Type B pancreatic cell (in vitro differentiated cells): ENCODE measurements at regions not wholly inside any gene's neighbourhood (a gene's known extent, or its start where the extent isn't known, plus 50 kb on each side); places are given as distances from the start of the nearest gene placed in this dataset.

Experiments
- DNase-seq: peaks from one replicate; pipeline ENCODE4 v3.0.0; 2021; ENCODE audit warnings: mixed read lengths; ENCODE audit not compliant: unreplicated experiment; ENCODE audit errors: extremely low spot score
- H3K27ac Mint-ChIP-seq: 2 replicates; pipeline ENCODE4 v1.8.0; 2021; ENCODE audit warnings: mild to moderate bottlenecking, mixed read lengths
- H3K27me3 Mint-ChIP-seq: 2 replicates; pipeline ENCODE4 v1.8.0; 2021; ENCODE audit warnings: mixed read lengths
- H3K36me3 Mint-ChIP-seq: 2 replicates; pipeline ENCODE4 v1.8.0; 2021; ENCODE audit warnings: mixed read lengths
- H3K4me1 Mint-ChIP-seq: one replicate; pipeline ENCODE4 v1.8.0; 2021; ENCODE audit warnings: mixed read lengths; ENCODE audit not compliant: unreplicated experiment
- H3K4me3 Mint-ChIP-seq: 2 replicates; pipeline ENCODE4 v1.8.0; 2021; ENCODE audit warnings: mild to moderate bottlenecking, mixed read lengths
- H3K9me3 Mint-ChIP-seq: 2 replicates; pipeline ENCODE4 v1.8.0; 2021; ENCODE audit warnings: mixed read lengths
- CTCF ChIP-seq: fragments of 200-600 bp; sonication (generic); conservative IDR thresholded peaks from 2 replicates; pipeline ENCODE4 v1.5.0; 2021; ENCODE audit warnings: antibody characterized with exemption, mild to moderate bottlenecking

GRCh38 chr1:82160903-82161302 is 360.2 kb downstream of the ADGRL2 start:
- Mint-ChIP-seq H3K36me3 (peaks cover 3% of the 10 kb centered on the region), H3K27ac (no peak overlapping the region), H3K27me3 (no peaks in the 10 kb centered on the region), H3K4me1 (peaks cover 26% of the 10 kb centered on the region), H3K4me3 (no peak overlapping the region), H3K9me3 (peaks cover 3% of the 10 kb centered on the region)
- no peak for DNase-seq
- no peak for TF ChIP-seq CTCF

- TF ChIP-seq CTCF, result no peak
- peaks cover 5% of the 10 kb centered on the region for H3K9me3 Mint-ChIP-seq
- H3K36me3 Mint-ChIP-seq, result peaks cover 4% of the 10 kb centered on the region
- H3K27me3 Mint-ChIP-seq, result no peaks in the 10 kb centered on the region
- H3K4me1 Mint-ChIP-seq, result peaks cover 28% of the 10 kb centered on the region
- H3K4me3 Mint-ChIP-seq, result no peak overlapping the region
- no peak for DNase-seq
- H3K27ac Mint-ChIP-seq, result no peak overlapping the region
Measured at GRCh38 chr1:82160036-82160435, 359.3 kb downstream of the ADGRL2 start.

GRCh38 chr1:82158981-82159380 is 358.2 kb downstream of the ADGRL2 start:
- peaks cover 38% of the 10 kb centered on the region for H3K4me1 Mint-ChIP-seq
- H3K36me3 Mint-ChIP-seq, result peaks cover 4% of the 10 kb centered on the region
- no peak overlapping the region for H3K27ac Mint-ChIP-seq
- TF ChIP-seq CTCF, result no peak
- no peaks in the 10 kb centered on the region for H3K27me3 Mint-ChIP-seq
- H3K4me3 Mint-ChIP-seq, result no peak overlapping the region
- DNase-seq, result no peak
- peaks cover 5% of the 10 kb centered on the region for H3K9me3 Mint-ChIP-seq

GRCh38 chr1:82154219-82154970 is 353.7 kb downstream of the ADGRL2 start:
- DNase-seq, result no peak
- peaks cover 9% of the 10 kb centered on the region for H3K9me3 Mint-ChIP-seq
- peaks cover 31% of the 10 kb centered on the region for H3K4me1 Mint-ChIP-seq
- peaks cover 4% of the 10 kb centered on the region for H3K36me3 Mint-ChIP-seq
- no peak overlapping the region for H3K27ac Mint-ChIP-seq
- TF ChIP-seq CTCF, result no peak
- peak overlapping the region; percentile 34 for H3K4me3 Mint-ChIP-seq
- H3K27me3 Mint-ChIP-seq, result no peaks in the 10 kb centered on the region

GRCh38 chr1:82153752-82154151 is 353.0 kb downstream of the ADGRL2 start:
- TF ChIP-seq CTCF, result no peak
- no peak for DNase-seq
- H3K4me1 Mint-ChIP-seq, result peaks cover 31% of the 10 kb centered on the region
- no peaks in the 10 kb centered on the region for H3K27me3 Mint-ChIP-seq
- no peak overlapping the region for H3K27ac Mint-ChIP-seq
- H3K36me3 Mint-ChIP-seq, result peaks cover 4% of the 10 kb centered on the region
- peaks cover 9% of the 10 kb centered on the region for H3K9me3 Mint-ChIP-seq
- H3K4me3 Mint-ChIP-seq, result no peak overlapping the region
